H1 (cell line): ENCODE measurements at regions not wholly inside any gene's neighbourhood (a gene's known extent, or its start where the extent isn't known, plus 50 kb on each side); places are given as distances from the start of the nearest gene placed in this dataset.

Experiments used
- ATF3 ChIP-seq: IDR thresholded peaks from 2 replicates; pipeline ENCODE4 v1.6.1; 2011; ENCODE audit warnings: low read depth, mild to moderate bottlenecking, low read length; ENCODE audit not compliant: insufficient read depth
- CTCF ChIP-seq, 3 experiments: IDR thresholded peaks; 1 replicate in 2 of 3; 2 replicates in 1 of 3; pipeline versions ENCODE4 v1.5.1 to v1.6.1; 2011; ENCODE audit warnings: low read length in 3 of 3, mild to moderate bottlenecking in 3 of 3, inconsistent platforms in 2 of 3, low read depth in 1 of 3, moderate library complexity in 1 of 3; ENCODE audit not compliant: insufficient read depth in 1 of 3; ENCODE audit errors: control extremely low read depth in 1 of 3
- EP300 ChIP-seq, 2 experiments: IDR thresholded peaks; 1 replicate in 1 of 2; 2 replicates in 1 of 2; pipeline ENCODE4 v1.6.1; 2011 to 2012; ENCODE audit warnings: low read depth in 2 of 2, low read length in 2 of 2, mild to moderate bottlenecking in 2 of 2, borderline replicate concordance in 1 of 2, inconsistent platforms in 1 of 2, moderate library complexity in 1 of 2
- SRF ChIP-seq: IDR thresholded peaks from 2 replicates; pipeline ENCODE4 v1.6.1; 2011; ENCODE audit warnings: mild to moderate bottlenecking, low read depth, low read length, moderate library complexity
- TAF1 ChIP-seq: IDR thresholded peaks from 2 replicates; pipeline ENCODE4 v1.6.1; 2011; ENCODE audit warnings: mild to moderate bottlenecking, low read depth, low read length
- USF2 ChIP-seq: IDR thresholded peaks from 2 replicates; pipeline ENCODE4 v1.6.1; 2011; ENCODE audit warnings: low read length, improper control_type of control experiment

- no peak for TF ChIP-seq CTCF (IDR thresholded peaks at IDR 0.05; ENCODE audit: control extremely low read depth in 1 of 3, insufficient read depth in 1 of 3, low read depth in 1 of 3, low read length in 3 of 3)
- no peak for TF ChIP-seq ATF3
- TF ChIP-seq TAF1: no peak
- no peak for TF ChIP-seq USF2
- no peak for TF ChIP-seq EP300 (IDR thresholded peaks at IDR 0.05; ENCODE audit: borderline replicate concordance in 1 of 2, low read depth in 2 of 2, low read length in 2 of 2)
- TF ChIP-seq SRF: no peak
Measured at GRCh38 chr12:76143343-76144244, 59.1 kb upstream of the NAP1L1 start.
